Stomach (tissue), 4 donors: ENCODE measurements at regions not wholly inside any gene's neighbourhood (a gene's known extent, or its start where the extent isn't known, plus 50 kb on each side); places are given as distances from the start of the nearest gene placed in this dataset.

Experiments
- EP300 ChIP-seq: sonication (generic); formaldehyde crosslinking; IDR thresholded peaks from one replicate; pipeline ENCODE4 v1.6.1; 2017; ENCODE audit warnings: antibody characterized with exemption
- POLR2A ChIP-seq, 4 donors: fragments of 450-650 bp; IDR thresholded peaks; one replicate each; pipeline ENCODE4 v1.6.1; 2016; ENCODE audit warnings: antibody characterized with exemption in 4 of 4, control low read depth in 2 of 4, mild to moderate bottlenecking in 1 of 4, moderate library complexity in 1 of 4
- POLR2AphosphoS5 ChIP-seq, 3 donors: sonication (generic); formaldehyde crosslinking; IDR thresholded peaks; one replicate each; pipeline ENCODE4 v1.6.1; 2016; ENCODE audit warnings: antibody characterized with exemption in 3 of 3
- TF ChIP-seq, protein P1 (sequence below), 7 experiments: fragments of 450-650 bp in 4 of 7; fragments of 200-600 bp in 3 of 7; sonication (generic) in 3 of 7; IDR thresholded peaks; one replicate each; pipeline ENCODE4 v1.5.1; 2016 to 2019; ENCODE audit warnings: antibody characterized with exemption in 7 of 7, control low read depth in 2 of 7, mild to moderate bottlenecking in 1 of 7

DNA sequence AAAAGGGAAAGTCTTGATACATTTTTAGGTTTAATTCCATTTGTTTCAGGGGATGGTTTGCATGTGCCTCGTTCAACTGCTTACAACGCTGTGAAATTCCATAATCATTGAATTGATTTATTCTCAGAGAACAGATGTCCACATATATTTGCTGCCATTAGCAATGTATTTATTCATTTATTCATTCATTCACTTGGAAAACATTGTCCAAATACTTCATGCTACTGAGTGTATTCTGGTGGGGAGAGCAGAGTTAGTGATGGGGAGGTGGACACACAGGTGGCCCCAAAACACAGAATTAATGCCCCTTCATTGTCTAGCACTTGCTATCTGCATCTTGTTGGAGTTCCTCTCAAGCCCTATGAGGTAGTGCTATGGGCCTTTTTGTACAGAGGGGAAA is 141.2 kb upstream of the PARP11 start:
- TF ChIP-seq POLR2AphosphoS5 (IDR thresholded peaks at IDR 0.05): no peak
- TF ChIP-seq, protein P1, sequence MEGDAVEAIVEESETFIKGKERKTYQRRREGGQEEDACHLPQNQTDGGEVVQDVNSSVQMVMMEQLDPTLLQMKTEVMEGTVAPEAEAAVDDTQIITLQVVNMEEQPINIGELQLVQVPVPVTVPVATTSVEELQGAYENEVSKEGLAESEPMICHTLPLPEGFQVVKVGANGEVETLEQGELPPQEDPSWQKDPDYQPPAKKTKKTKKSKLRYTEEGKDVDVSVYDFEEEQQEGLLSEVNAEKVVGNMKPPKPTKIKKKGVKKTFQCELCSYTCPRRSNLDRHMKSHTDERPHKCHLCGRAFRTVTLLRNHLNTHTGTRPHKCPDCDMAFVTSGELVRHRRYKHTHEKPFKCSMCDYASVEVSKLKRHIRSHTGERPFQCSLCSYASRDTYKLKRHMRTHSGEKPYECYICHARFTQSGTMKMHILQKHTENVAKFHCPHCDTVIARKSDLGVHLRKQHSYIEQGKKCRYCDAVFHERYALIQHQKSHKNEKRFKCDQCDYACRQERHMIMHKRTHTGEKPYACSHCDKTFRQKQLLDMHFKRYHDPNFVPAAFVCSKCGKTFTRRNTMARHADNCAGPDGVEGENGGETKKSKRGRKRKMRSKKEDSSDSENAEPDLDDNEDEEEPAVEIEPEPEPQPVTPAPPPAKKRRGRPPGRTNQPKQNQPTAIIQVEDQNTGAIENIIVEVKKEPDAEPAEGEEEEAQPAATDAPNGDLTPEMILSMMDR (IDR thresholded peaks at IDR 0.05): no peak
- no peak for TF ChIP-seq POLR2A (IDR thresholded peaks at IDR 0.05)
- no peak for TF ChIP-seq EP300
